HEK293 (cell line): ENCODE measurements at regions not wholly inside any gene's neighbourhood (a gene's known extent, or its start where the extent isn't known, plus 50 kb on each side); places are given as distances from the start of the nearest gene placed in this dataset.
"Not testable (repeated sequence)": the region's sequence is repeated elsewhere in the genome, so short reads cannot be mapped to it uniquely, and the experiment has no call there.

Source experiments
- CTCF ChIA-PET: fragments of 350-600 bp; formaldehyde crosslinking; extraction: SDS; loops from one replicate; lab custom pipeline; 2021; ENCODE audit warnings: antibody characterized with exemption; lab: Yijun Ruan, JAX
- POLR2A ChIA-PET: fragments of 300-600 bp; formaldehyde crosslinking; extraction: SDS; loops from one replicate; lab custom pipeline; 2020; ENCODE audit warnings: antibody characterized with exemption, inconsistent platforms; lab: Yijun Ruan, JAX
- H3K27ac ChIP-seq: fragments of 200-500 bp; sonication (Bioruptor generic); 2 replicates; pipeline ENCODE4 v1.5.1; 2014; ENCODE audit warnings: low read depth, low read length, control low read depth, inconsistent platforms; ENCODE audit errors: extremely low read depth
- H3K36me3 ChIP-seq, 2 experiments: fragments of 200-500 bp in 1 of 2; sonication (Bioruptor generic) in 1 of 2; 1 replicate in 1 of 2; 2 replicates in 1 of 2; pipeline ENCODE4 v1.5.1; 2014 to 2017; ENCODE audit warnings: inconsistent platforms in 2 of 2, low read length in 2 of 2; ENCODE audit not compliant: control insufficient read depth in 2 of 2, insufficient read depth in 1 of 2
- H3K4me1 ChIP-seq: fragments of 200-500 bp; sonication (Bioruptor generic); 2 replicates; pipeline ENCODE4 v1.5.1; 2014; ENCODE audit warnings: mild to moderate bottlenecking, low read length, inconsistent platforms; ENCODE audit not compliant: control insufficient read depth, insufficient read depth
- H3K4me3 ChIP-seq: 2 replicates; pipeline ENCODE4 v1.5.1; 2011; ENCODE audit warnings: low read depth, mild to moderate bottlenecking, control low read depth, low read length, moderate library complexity
- H3K9me3 ChIP-seq: fragments of 200-500 bp; sonication (Bioruptor generic); 2 replicates; pipeline ENCODE4 v1.5.1; 2014; ENCODE audit warnings: low read depth, low read length, inconsistent platforms; ENCODE audit not compliant: control insufficient read depth, insufficient read depth
- GLI2 ChIP-seq: fragments of 450-650 bp; formaldehyde crosslinking; IDR thresholded peaks from 2 replicates; pipeline ENCODE4; 2017; ENCODE audit warnings: missing biosample characterization, missing genetic modification characterization, low read depth, borderline replicate concordance
- GLI4 ChIP-seq: fragments of 450-650 bp; formaldehyde crosslinking; IDR thresholded peaks from 2 replicates; pipeline ENCODE4 v1.5.1; 2016; ENCODE audit warnings: missing biosample characterization, missing genetic modification characterization
- KLF10 ChIP-seq: fragments of 450-650 bp; IDR thresholded peaks from 2 replicates; pipeline ENCODE4 v1.5.1; 2018; ENCODE audit warnings: missing biosample characterization, mild to moderate bottlenecking, missing genetic modification characterization
- KLF16 ChIP-seq: fragments of 450-650 bp; formaldehyde crosslinking; IDR thresholded peaks from 2 replicates; pipeline ENCODE4 v1.5.1; 2017; ENCODE audit warnings: missing biosample characterization, missing genetic modification characterization
- KLF8 ChIP-seq: fragments of 450-650 bp; formaldehyde crosslinking; IDR thresholded peaks from 2 replicates; pipeline ENCODE4 v1.5.1; 2016; ENCODE audit warnings: missing biosample characterization, missing genetic modification characterization
- TRIM28 ChIP-seq: IDR thresholded peaks from 2 replicates; pipeline ENCODE4 v1.6.1; 2011; ENCODE audit warnings: low read length, control low read depth, borderline replicate concordance
- YY1 ChIP-seq: fragments of 450-650 bp; formaldehyde crosslinking; IDR thresholded peaks from 2 replicates; pipeline ENCODE4 v1.5.1; 2018; ENCODE audit warnings: missing biosample characterization, missing genetic modification characterization
- ZBTB1 ChIP-seq: fragments of 450-650 bp; formaldehyde crosslinking; IDR thresholded peaks from 2 replicates; pipeline ENCODE4 v1.5.1; 2016; ENCODE audit warnings: missing biosample characterization, missing genetic modification characterization
- ZNF148 ChIP-seq: fragments of 450-650 bp; formaldehyde crosslinking; IDR thresholded peaks from 2 replicates; pipeline ENCODE4 v1.5.0; 2017; ENCODE audit warnings: missing biosample characterization, missing genetic modification characterization, borderline replicate concordance
- ZNF155 ChIP-seq: fragments of 450-650 bp; formaldehyde crosslinking; IDR thresholded peaks from 2 replicates; pipeline ENCODE4 v1.5.1; 2016; ENCODE audit warnings: missing biosample characterization, missing genetic modification characterization
- ZNF19 ChIP-seq: fragments of 450-650 bp; formaldehyde crosslinking; IDR thresholded peaks from 2 replicates; pipeline ENCODE4; 2016; ENCODE audit warnings: missing biosample characterization, missing genetic modification characterization, low read depth
- ZNF23 ChIP-seq: fragments of 450-650 bp; formaldehyde crosslinking; IDR thresholded peaks from 2 replicates; pipeline ENCODE4 v1.5.1; 2016; ENCODE audit warnings: missing biosample characterization, missing genetic modification characterization, borderline replicate concordance
- ZNF24 ChIP-seq: fragments of 450-650 bp; formaldehyde crosslinking; IDR thresholded peaks from 2 replicates; pipeline ENCODE4 v1.5.1; 2016; ENCODE audit warnings: missing biosample characterization, missing genetic modification characterization
- ZNF324 ChIP-seq: fragments of 450-650 bp; formaldehyde crosslinking; IDR thresholded peaks from 2 replicates; pipeline ENCODE4 v1.5.1; 2016; ENCODE audit warnings: missing biosample characterization, missing genetic modification characterization
- ZNF362 ChIP-seq: fragments of 450-650 bp; formaldehyde crosslinking; IDR thresholded peaks from 2 replicates; pipeline ENCODE4 v1.5.1; 2016; ENCODE audit warnings: missing biosample characterization, missing genetic modification characterization
- ZNF433 ChIP-seq: fragments of 450-650 bp; formaldehyde crosslinking; IDR thresholded peaks from 2 replicates; pipeline ENCODE4 v1.5.1; 2016; ENCODE audit warnings: missing biosample characterization, missing genetic modification characterization, low read depth
- ZNF529 ChIP-seq: fragments of 450-650 bp; formaldehyde crosslinking; IDR thresholded peaks from 2 replicates; pipeline ENCODE4 v1.5.1; 2017; ENCODE audit warnings: missing genetic modification characterization, missing biosample characterization; ENCODE audit not compliant: insufficient replicate concordance
- ZNF530 ChIP-seq: fragments of 450-650 bp; formaldehyde crosslinking; IDR thresholded peaks from 2 replicates; pipeline ENCODE4 v1.5.1; 2016; ENCODE audit warnings: low read depth, missing biosample characterization, missing genetic modification characterization
- ZNF548 ChIP-seq: fragments of 450-650 bp; formaldehyde crosslinking; IDR thresholded peaks from 2 replicates; pipeline ENCODE4 v1.5.1; 2016; ENCODE audit warnings: missing biosample characterization, missing genetic modification characterization
- ZNF626 ChIP-seq: fragments of 450-650 bp; sonication (Bioruptor Pico); formaldehyde crosslinking; IDR thresholded peaks from 2 replicates; pipeline ENCODE4 v1.5.1; 2018; ENCODE audit warnings: missing biosample characterization, missing genetic modification characterization, inconsistent platforms
- ZNF701 ChIP-seq: fragments of 450-650 bp; formaldehyde crosslinking; IDR thresholded peaks from 2 replicates; pipeline ENCODE4 v1.5.1; 2016; ENCODE audit warnings: missing biosample characterization, missing genetic modification characterization
- ZSCAN23 ChIP-seq: fragments of 450-650 bp; formaldehyde crosslinking; IDR thresholded peaks from 2 replicates; pipeline ENCODE4 v1.5.1; 2016; ENCODE audit warnings: missing biosample characterization, missing genetic modification characterization
- ZSCAN4 ChIP-seq: fragments of 450-650 bp; formaldehyde crosslinking; IDR thresholded peaks from 2 replicates; pipeline ENCODE4 v1.5.1; 2017; ENCODE audit warnings: missing biosample characterization, missing genetic modification characterization
- TF ChIP-seq, protein P1 (sequence below): fragments of 450-650 bp; formaldehyde crosslinking; IDR thresholded peaks from 2 replicates; pipeline ENCODE4 v1.5.1; 2016; ENCODE audit warnings: missing biosample characterization, missing genetic modification characterization, borderline replicate concordance
- TF ChIP-seq, protein P2 (sequence below): fragments of 450-650 bp; formaldehyde crosslinking; IDR thresholded peaks from 2 replicates; pipeline ENCODE4 v1.5.1; 2016; ENCODE audit warnings: missing biosample characterization, missing genetic modification characterization

GRCh38 chr4:101411926-101412325, 64.6 kb upstream of the PPP3CA start:
- Histone ChIP-seq H3K36me3 (no peaks in the 10 kb centered on the region), H3K4me3 (no peak overlapping the region), H3K27ac (no peak overlapping the region), H3K4me1 (no peaks in the 10 kb centered on the region), H3K9me3 (no peaks in the 10 kb centered on the region)
- TF ChIP-seq TRIM28 (no peak), ZNF23 (no peak), GLI2 (tag by site-specific recombination) (no peak), ZNF626 (tag by site-specific recombination) (no peak), ZNF529 (tag by site-specific recombination) (no peak), YY1 (tag by site-specific recombination) (no peak), ZNF362 (tag by site-specific recombination) (no peak), ZNF701 (tag by site-specific recombination) (no peak), ZNF530 (tag by site-specific recombination) (no peak), ZSCAN23 (no peak), ZBTB1 (tag by site-specific recombination) (no peak), KLF10 (tag by site-specific recombination) (no peak), ZSCAN4 (tag by site-specific recombination) (no peak), ZNF548 (tag by site-specific recombination) (no peak), GLI4 (no peak), KLF8 (tag by site-specific recombination) (no peak)
- TF ChIP-seq, protein P1, sequence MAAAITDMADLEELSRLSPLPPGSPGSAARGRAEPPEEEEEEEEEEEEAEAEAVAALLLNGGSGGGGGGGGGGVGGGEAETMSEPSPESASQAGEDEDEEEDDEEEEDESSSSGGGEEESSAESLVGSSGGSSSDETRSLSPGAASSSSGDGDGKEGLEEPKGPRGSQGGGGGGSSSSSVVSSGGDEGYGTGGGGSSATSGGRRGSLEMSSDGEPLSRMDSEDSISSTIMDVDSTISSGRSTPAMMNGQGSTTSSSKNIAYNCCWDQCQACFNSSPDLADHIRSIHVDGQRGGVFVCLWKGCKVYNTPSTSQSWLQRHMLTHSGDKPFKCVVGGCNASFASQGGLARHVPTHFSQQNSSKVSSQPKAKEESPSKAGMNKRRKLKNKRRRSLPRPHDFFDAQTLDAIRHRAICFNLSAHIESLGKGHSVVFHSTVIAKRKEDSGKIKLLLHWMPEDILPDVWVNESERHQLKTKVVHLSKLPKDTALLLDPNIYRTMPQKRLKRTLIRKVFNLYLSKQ (tag by site-specific recombination), result no peak
- POLR2A ChIA-PET, result no interaction called here
- CTCF ChIA-PET, result interaction anchor here (0.7 kb wide), 1 partner anchor 350 kb away, joined by 3 read pairs; no protein-coding TSS in a partner anchor

DNA sequence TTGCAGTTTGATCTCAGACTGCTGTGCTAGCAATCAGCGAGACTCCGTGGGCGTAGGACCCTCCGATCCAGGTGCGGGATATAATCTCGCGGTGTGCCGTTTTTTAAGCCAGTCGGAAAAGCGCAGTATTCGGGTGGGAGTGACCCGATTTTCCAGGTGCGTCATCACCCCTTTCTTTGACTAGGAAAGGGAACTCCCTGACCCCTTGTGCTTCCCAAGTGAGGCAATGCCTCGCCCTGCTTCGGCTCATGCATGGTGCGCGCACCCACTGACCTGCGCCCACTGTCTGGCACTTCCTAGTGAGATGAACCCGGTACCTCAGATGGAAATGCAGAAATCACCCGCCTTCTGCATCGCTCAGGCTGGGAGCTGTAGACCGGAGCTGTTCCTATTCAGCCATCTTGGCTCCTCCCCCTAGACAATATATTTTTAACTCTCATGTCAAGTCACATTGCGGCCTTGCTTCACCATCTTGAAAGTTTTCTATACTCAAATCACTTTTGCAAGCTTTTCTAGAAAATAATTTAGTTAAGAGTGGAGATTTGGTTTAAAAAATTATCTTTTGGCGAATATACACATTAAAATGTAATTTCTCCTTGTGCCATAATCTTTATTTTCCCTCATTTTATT, 64.1 kb upstream of the PPP3CA start:
- H3K27ac ChIP-seq, H3K36me3 ChIP-seq, H3K4me1 ChIP-seq, H3K4me3 ChIP-seq, H3K9me3 ChIP-seq, POLR2A ChIA-PET: not testable (repeated sequence)
- CTCF ChIA-PET, result interaction anchor here (0.7 kb wide), 1 partner anchor 351 kb away, joined by 3 read pairs; no protein-coding TSS in a partner anchor

DNA sequence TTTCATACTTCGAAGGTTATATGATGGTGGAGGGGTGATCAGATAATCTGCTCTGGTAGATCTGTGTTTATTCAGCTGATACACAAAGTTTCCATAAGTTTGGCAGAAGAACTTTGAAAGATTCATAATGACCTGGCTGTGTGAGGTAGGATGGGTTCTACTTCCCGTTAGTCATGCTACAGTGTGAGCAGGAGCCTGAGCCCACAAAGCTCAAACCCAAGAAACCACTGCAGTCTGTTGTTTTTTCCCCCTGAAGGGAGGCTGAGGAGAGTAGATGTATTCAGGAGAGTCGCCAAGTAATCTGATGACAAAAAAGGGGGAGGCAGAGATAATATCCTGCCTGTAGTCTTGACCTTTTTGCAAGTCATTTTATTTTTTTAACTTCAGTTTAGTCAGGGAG, 52.8 kb upstream of the PPP3CA start:
- CTCF ChIA-PET, result interaction anchor here (0.7 kb wide), 1 partner anchor 767 kb away, joined by 5 read pairs; no protein-coding TSS in a partner anchor
- H3K9me3 ChIP-seq, result no peaks in the 10 kb centered on the region
- no peak overlapping the region for H3K4me3 ChIP-seq
- H3K4me1 ChIP-seq, result no peaks in the 10 kb centered on the region
- POLR2A ChIA-PET, result no interaction called here
- H3K36me3 ChIP-seq, result no peaks in the 10 kb centered on the region
- H3K27ac ChIP-seq, result no peak overlapping the region
- no peak for TF ChIP-seq ZNF19 (tag by site-specific recombination)
- TF ChIP-seq ZNF24 (tag by site-specific recombination), result no peak
- no peak for TF ChIP-seq ZNF433 (tag by site-specific recombination)
- TF ChIP-seq ZNF324, result no peak
- TF ChIP-seq, protein P2, sequence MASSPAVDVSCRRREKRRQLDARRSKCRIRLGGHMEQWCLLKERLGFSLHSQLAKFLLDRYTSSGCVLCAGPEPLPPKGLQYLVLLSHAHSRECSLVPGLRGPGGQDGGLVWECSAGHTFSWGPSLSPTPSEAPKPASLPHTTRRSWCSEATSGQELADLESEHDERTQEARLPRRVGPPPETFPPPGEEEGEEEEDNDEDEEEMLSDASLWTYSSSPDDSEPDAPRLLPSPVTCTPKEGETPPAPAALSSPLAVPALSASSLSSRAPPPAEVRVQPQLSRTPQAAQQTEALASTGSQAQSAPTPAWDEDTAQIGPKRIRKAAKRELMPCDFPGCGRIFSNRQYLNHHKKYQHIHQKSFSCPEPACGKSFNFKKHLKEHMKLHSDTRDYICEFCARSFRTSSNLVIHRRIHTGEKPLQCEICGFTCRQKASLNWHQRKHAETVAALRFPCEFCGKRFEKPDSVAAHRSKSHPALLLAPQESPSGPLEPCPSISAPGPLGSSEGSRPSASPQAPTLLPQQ (tag by site-specific recombination), result no peak
- no peak for TF ChIP-seq KLF16
- no peak for TF ChIP-seq ZNF148 (tag by site-specific recombination)
- no peak for TF ChIP-seq ZNF155 (tag by site-specific recombination)
